ENCODE measurements at regions not wholly inside any gene's neighbourhood (a gene's known extent, or its start where the extent isn't known, plus 50 kb on each side); places are given as distances from the start of the nearest gene placed in this dataset.
"Not testable (repeated sequence)": the region's sequence is repeated elsewhere in the genome, so short reads cannot be mapped to it uniquely, and the experiment has no call there.

DNA sequence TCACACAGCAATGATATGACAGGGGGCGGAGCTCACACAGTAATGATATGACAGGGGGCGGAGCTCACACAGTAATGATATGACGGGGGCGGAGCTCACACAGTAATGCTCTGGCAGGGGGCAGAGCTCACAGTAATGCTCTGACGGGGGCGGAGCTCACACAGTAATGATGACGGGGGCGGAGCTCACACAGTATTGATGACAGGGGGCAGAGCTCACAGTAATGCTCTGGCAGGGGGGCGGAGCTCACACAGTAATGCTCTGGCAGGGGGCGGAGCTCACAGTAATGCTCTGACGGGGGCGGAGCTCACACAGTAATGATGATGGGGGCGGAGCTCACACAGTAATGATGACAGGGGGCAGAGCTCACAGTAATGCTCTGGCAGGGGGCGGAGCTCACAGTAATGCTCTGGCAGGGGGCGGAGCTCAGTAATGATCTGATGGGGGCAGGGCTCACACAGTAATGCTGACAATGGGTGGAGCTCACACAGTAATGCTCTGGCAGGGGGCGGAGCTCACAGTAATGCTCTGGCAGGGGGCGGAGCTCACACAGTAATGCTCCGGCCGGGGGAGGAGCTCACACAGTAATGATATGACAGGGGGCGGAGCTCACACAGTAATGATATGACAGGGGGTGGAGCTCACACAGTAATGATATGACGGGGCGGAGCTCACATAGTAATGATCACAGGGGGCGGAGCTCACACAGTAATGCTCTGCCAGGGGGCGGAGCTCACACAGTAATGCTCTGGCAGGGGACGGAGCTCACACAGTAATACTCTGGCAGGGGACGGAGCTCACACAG is 52.8 kb upstream of the TNK2 start:
- not testable (repeated sequence) for H3K4me1 Mint-ChIP-seq; H3K9me2 ChIP-seq (ENCODE audit: insufficient read depth); H3K4me1 ChIP-seq (ENCODE audit: insufficient read depth); H3K79me2 ChIP-seq (replicated peaks; ENCODE audit: insufficient read depth); H3K27me3 Mint-ChIP-seq (ENCODE audit: insufficient read depth, low read depth, poor library complexity); ATAC-seq; H3K27ac Mint-ChIP-seq; H3K4me3 Mint-ChIP-seq; H3F3A ChIP-seq (replicated peaks; ENCODE audit: low read depth); H3K27ac ChIP-seq (ENCODE audit: low read depth); H4K20me1 ChIP-seq (replicated peaks; ENCODE audit: insufficient read depth); H2AFZ ChIP-seq; H3K4me2 ChIP-seq; H3K4me3 ChIP-seq; H3K36me3 ChIP-seq (ENCODE audit: insufficient read depth); H3K27me3 ChIP-seq (ENCODE audit: insufficient read depth)
- Mint-ChIP-seq H3K36me3 (ENCODE audit: low read depth) (peaks cover 54% of the 10 kb centered on the region), H3K9me3 (peaks cover 20% of the 10 kb centered on the region)
- DNase-seq (ENCODE audit: low spot score), result peak; percentile 27

DNA sequence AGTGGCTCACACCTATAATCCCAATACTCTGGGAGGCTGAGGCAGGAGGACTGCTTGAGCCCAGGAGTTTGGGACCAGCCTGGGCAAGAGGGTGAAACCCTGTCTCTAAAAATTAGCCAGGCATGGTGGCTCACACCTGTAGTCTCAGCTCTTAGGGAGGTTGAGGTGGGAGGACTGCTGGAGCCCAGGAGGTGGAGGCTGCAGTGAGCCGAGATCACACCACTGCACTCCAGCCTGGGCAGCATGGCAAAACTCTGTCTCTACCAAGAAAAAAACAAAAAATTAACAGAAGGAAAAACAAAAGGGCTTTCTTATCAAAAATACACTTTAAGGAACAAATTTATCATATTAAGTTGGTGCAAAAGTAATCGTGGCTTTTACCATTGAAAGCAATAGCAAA is 51.8 kb upstream of the TNK2 start:
- H4K20me1 ChIP-seq (replicated peaks; ENCODE audit: insufficient read depth); H3K4me3 Mint-ChIP-seq; H3K4me3 ChIP-seq; H3K4me1 ChIP-seq (ENCODE audit: insufficient read depth); H3K27ac Mint-ChIP-seq; H3K9me2 ChIP-seq (ENCODE audit: insufficient read depth); H2AFZ ChIP-seq; DNase-seq (ENCODE audit: low spot score); H3F3A ChIP-seq (replicated peaks; ENCODE audit: low read depth); H3K4me2 ChIP-seq; H3K27me3 ChIP-seq (ENCODE audit: insufficient read depth); H3K4me1 Mint-ChIP-seq; ATAC-seq; H3K36me3 ChIP-seq (ENCODE audit: insufficient read depth); H3K79me2 ChIP-seq (replicated peaks; ENCODE audit: insufficient read depth); H3K27ac ChIP-seq (ENCODE audit: low read depth): not testable (repeated sequence)
- Mint-ChIP-seq H3K36me3 (ENCODE audit: low read depth) (peaks cover 48% of the 10 kb centered on the region), H3K27me3 (ENCODE audit: insufficient read depth, low read depth, poor library complexity) (peaks cover 11% of the 10 kb centered on the region), H3K9me3 (peaks cover 20% of the 10 kb centered on the region)

DNA sequence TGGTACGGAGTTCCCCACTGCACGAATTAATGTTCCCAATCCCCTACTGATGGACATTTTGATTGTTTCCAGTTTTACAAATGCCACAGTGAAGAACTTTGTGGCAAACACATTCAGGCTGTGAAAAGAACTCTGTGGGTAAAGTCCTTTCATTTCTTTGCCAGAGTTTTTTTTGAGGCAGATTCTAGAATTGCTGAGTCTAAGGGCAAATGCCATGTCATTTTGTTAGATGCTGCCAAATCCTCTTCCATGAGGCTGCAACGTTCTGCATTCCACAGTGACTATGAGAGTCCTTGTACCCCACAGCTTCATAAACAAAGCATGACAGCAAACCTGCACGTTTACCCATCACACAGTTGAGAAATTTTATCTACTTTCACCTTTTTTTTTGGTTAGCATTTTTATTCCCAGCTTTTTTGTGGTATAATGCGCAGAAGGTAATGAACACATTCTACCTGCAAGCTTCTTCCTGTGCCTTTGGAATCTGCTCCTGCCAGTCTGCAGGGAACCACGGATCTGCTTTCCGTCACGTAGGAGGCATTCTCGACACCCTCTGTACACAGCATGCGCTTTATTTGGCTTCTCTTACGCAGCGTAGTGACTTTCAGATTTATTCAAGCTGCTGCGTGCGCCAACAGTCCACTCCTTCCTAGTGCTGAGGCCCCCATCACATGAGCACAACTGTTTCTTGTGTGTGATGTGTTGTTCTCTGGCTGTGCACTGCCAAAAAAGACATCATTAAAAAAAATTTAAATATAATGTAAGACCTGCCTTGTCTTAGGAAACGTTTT is 51.2 kb upstream of the TNK2 start:
- H2AFZ ChIP-seq; H3K4me3 ChIP-seq; H3K4me1 Mint-ChIP-seq; H3K9me2 ChIP-seq (ENCODE audit: insufficient read depth); H3K27ac Mint-ChIP-seq; H3K36me3 ChIP-seq (ENCODE audit: insufficient read depth); H3K4me2 ChIP-seq; H3K79me2 ChIP-seq (replicated peaks; ENCODE audit: insufficient read depth); H3K27me3 ChIP-seq (ENCODE audit: insufficient read depth); H3K4me3 Mint-ChIP-seq; DNase-seq (ENCODE audit: low spot score); ATAC-seq; H3F3A ChIP-seq (replicated peaks; ENCODE audit: low read depth); H4K20me1 ChIP-seq (replicated peaks; ENCODE audit: insufficient read depth); H3K4me1 ChIP-seq (ENCODE audit: insufficient read depth); H3K27ac ChIP-seq (ENCODE audit: low read depth): not testable (repeated sequence)
- H3K36me3 Mint-ChIP-seq (ENCODE audit: low read depth), result peaks cover 42% of the 10 kb centered on the region
- H3K27me3 Mint-ChIP-seq (ENCODE audit: insufficient read depth, low read depth, poor library complexity), result peaks cover 12% of the 10 kb centered on the region
- peaks cover 20% of the 10 kb centered on the region for H3K9me3 Mint-ChIP-seq

DNA sequence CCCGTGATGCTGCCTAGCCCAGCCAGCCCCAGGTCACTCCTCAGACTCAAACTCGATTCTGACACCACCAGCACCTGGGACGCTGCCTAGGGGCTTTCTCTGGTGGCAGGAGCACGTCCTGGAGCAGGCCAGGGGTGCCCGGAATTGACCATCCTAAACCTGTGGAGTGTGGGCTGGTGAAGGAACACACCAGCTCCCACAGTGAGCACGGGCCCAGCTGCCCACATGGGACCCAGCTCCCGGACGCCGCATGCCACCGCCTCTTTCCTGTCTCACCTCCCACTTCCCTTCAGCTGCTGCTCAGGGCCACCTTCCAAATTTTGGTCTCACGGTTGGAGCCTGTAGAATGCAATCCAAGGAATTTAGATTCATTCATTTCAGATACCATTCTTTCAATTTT is 50.4 kb upstream of the TNK2 start:
- not testable (repeated sequence) for H3K79me2 ChIP-seq (replicated peaks; ENCODE audit: insufficient read depth); H3K36me3 ChIP-seq (ENCODE audit: insufficient read depth); H3K4me3 Mint-ChIP-seq; H3K4me1 ChIP-seq (ENCODE audit: insufficient read depth); H3K27me3 ChIP-seq (ENCODE audit: insufficient read depth); H3F3A ChIP-seq (replicated peaks; ENCODE audit: low read depth); H3K27ac ChIP-seq (ENCODE audit: low read depth); H3K4me3 ChIP-seq; ATAC-seq; H4K20me1 ChIP-seq (replicated peaks; ENCODE audit: insufficient read depth); DNase-seq (ENCODE audit: low spot score); H3K9me2 ChIP-seq (ENCODE audit: insufficient read depth); H2AFZ ChIP-seq; H3K4me1 Mint-ChIP-seq; H3K27ac Mint-ChIP-seq; H3K4me2 ChIP-seq
- peaks cover 20% of the 10 kb centered on the region for H3K9me3 Mint-ChIP-seq
- H3K36me3 Mint-ChIP-seq (ENCODE audit: low read depth), result peaks cover 38% of the 10 kb centered on the region
- peaks cover 12% of the 10 kb centered on the region for H3K27me3 Mint-ChIP-seq (ENCODE audit: insufficient read depth, low read depth, poor library complexity)

Data from GM23338 (cell line).